Cardiac muscle cell (in vitro differentiated cells and primary cell): ENCODE measurements at regions not wholly inside any gene's neighbourhood (a gene's known extent, or its start where the extent isn't known, plus 50 kb on each side); places are given as distances from the start of the nearest gene placed in this dataset.

Source experiments
- DNase-seq, 2 donors: peaks; one replicate each; pipeline versions ENCODE4 v3.0.0 to v3.0.0-alpha.2; 2010 to 2017; ENCODE audit warnings: low read depth in 1 of 2, low spot score in 1 of 2
- H3K27ac ChIP-seq: fragments of 200-600 bp; sonication (generic); 2 replicates; pipeline ENCODE4 v1.5.1; 2016
- H3K27me3 ChIP-seq: fragments of 200-600 bp; sonication (generic); 2 replicates; pipeline ENCODE4 v1.6.0; 2016; ENCODE audit warnings: control low read depth
- H3K36me3 ChIP-seq: fragments of 200-600 bp; sonication (generic); 2 replicates; pipeline ENCODE4 v1.5.1; 2016; ENCODE audit warnings: control low read depth
- H3K4me1 ChIP-seq: fragments of 200-600 bp; sonication (generic); 2 replicates; pipeline ENCODE4 v1.8.1; 2017; ENCODE audit warnings: low read depth, mild to moderate bottlenecking, mixed run types
- H3K4me3 ChIP-seq: fragments of 200-600 bp; sonication (generic); 2 replicates; pipeline ENCODE4 v1.5.1; 2016; ENCODE audit warnings: mild to moderate bottlenecking
- H3K9me3 ChIP-seq: fragments of 200-600 bp; sonication (generic); 2 replicates; pipeline ENCODE4 v1.5.1; 2017; ENCODE audit warnings: low read depth, mild to moderate bottlenecking, control low read depth
- CTCF ChIP-seq: IDR thresholded peaks from 2 replicates; pipeline ENCODE4 v1.5.1; 2012; ENCODE audit warnings: low read depth, mild to moderate bottlenecking, low read length

- Histone ChIP-seq H3K4me1 (no peaks in the 10 kb centered on the region), H3K27me3 (peaks cover 3% of the 10 kb centered on the region), H3K9me3 (no peaks in the 10 kb centered on the region), H3K36me3 (no peaks in the 10 kb centered on the region), H3K27ac (no peak overlapping the region), H3K4me3 (no peak overlapping the region)
- DNase-seq: no peak
- TF ChIP-seq CTCF: no peak
Measured at GRCh38 chr6:12608874-12609273, 107.7 kb upstream of the PHACTR1 start.

- Histone ChIP-seq H3K27me3 (peaks cover 3% of the 10 kb centered on the region), H3K4me1 (no peaks in the 10 kb centered on the region), H3K4me3 (no peak overlapping the region), H3K36me3 (no peaks in the 10 kb centered on the region), H3K9me3 (no peaks in the 10 kb centered on the region), H3K27ac (no peak overlapping the region)
- no peak for DNase-seq
- no peak for TF ChIP-seq CTCF
Measured at GRCh38 chr6:12609751-12610150, 106.8 kb upstream of the PHACTR1 start.

GRCh38 chr6:12610862-12611261 is 105.7 kb upstream of the PHACTR1 start:
- DNase-seq: no peak
- Histone ChIP-seq H3K4me3 (no peak overlapping the region), H3K4me1 (no peaks in the 10 kb centered on the region), H3K27ac (no peak overlapping the region), H3K27me3 (peaks cover 3% of the 10 kb centered on the region), H3K9me3 (no peaks in the 10 kb centered on the region), H3K36me3 (no peaks in the 10 kb centered on the region)
- no peak for TF ChIP-seq CTCF

- Histone ChIP-seq H3K36me3 (no peaks in the 10 kb centered on the region), H3K4me3 (no peak overlapping the region), H3K9me3 (no peaks in the 10 kb centered on the region), H3K27ac (no peak overlapping the region), H3K4me1 (no peaks in the 10 kb centered on the region), H3K27me3 (peaks cover 3% of the 10 kb centered on the region)
- peak in 1 of 2 donors; percentile 51 for DNase-seq
- no peak for TF ChIP-seq CTCF
Measured at GRCh38 chr6:12613811-12614210, 102.8 kb upstream of the PHACTR1 start.

GRCh38 chr6:12614456-12614855 is 102.1 kb upstream of the PHACTR1 start:
- H3K27me3 ChIP-seq: peaks cover 3% of the 10 kb centered on the region

More at GRCh38 chr6:12614456-12614855, 102.1 kb upstream of the PHACTR1 start:
- no peaks in the 10 kb centered on the region for H3K4me1 ChIP-seq
- H3K9me3 ChIP-seq: no peaks in the 10 kb centered on the region
- peak in 1 of 2 donors; percentile 43 for DNase-seq
- no peak for TF ChIP-seq CTCF
- H3K27ac ChIP-seq: no peak overlapping the region
- no peak overlapping the region for H3K4me3 ChIP-seq
- no peaks in the 10 kb centered on the region for H3K36me3 ChIP-seq
